HepG2 (cell line): ENCODE measurements at regions not wholly inside any gene's neighbourhood (a gene's known extent, or its start where the extent isn't known, plus 50 kb on each side); places are given as distances from the start of the nearest gene placed in this dataset.

Source experiments
- ATAC-seq: fragments of 200-7000 bp; cut with Tn5 transposase; 3 replicates; pipeline ENCODE4 v1.9.1; 2020; ENCODE audit warnings: mild to moderate bottlenecking, moderate library complexity
- BruUV-seq: library from RNA; stranded (reverse); fragments of 400-500 nt; replicated peaks from 2 replicates; lab custom pipeline; 2021; lab: Mats Ljungman, UMichigan
- CTCF ChIA-PET: fragments of 300-600 bp; formaldehyde crosslinking; extraction: SDS; loops from one replicate; lab custom pipeline; 2021; ENCODE audit warnings: low total read pairs, inconsistent platforms, low intra/inter-chr PET ratio; lab: Yijun Ruan, JAX
- POLR2A ChIA-PET: fragments of 350-600 bp; sonication (Branson Sonifier 250); formaldehyde crosslinking; loops from one replicate; lab custom pipeline; 2020; ENCODE audit warnings: antibody characterized with exemption, inconsistent platforms; lab: Yijun Ruan, JAX
- DNase-seq: peaks from one replicate; pipeline ENCODE4 v3.0.0-alpha.2; 2015; ENCODE audit warnings: low spot score
- FAIRE-seq: peaks from 3 replicates; lab custom pipeline; 2011; peaks lifted over from hg19 to GRCh38; lab: Jason Lieb, UNC
- H2AFZ ChIP-seq: one replicate; pipeline ENCODE4 v1.6.1; 2011; ENCODE audit warnings: low read length, inconsistent platforms
- H3K27ac ChIP-seq: fragments of 300-600 bp; 3 replicates; pipeline ENCODE4 v1.8.0; 2011; ENCODE audit warnings: mixed run types, mild to moderate bottlenecking, mixed read lengths, low read length, inconsistent platforms; ENCODE audit not compliant: insufficient read depth; ENCODE audit errors: extremely low read length
- H3K27me3 ChIP-seq, 2 experiments: fragments of 200-600 bp in 1 of 2; 2 replicates in 1 of 2; 3 replicates in 1 of 2; pipeline versions ENCODE4 v1.6.0 to v1.8.0; 2011; ENCODE audit warnings: low read length in 2 of 2, mild to moderate bottlenecking in 2 of 2, moderate library complexity in 2 of 2, inconsistent platforms in 1 of 2; ENCODE audit not compliant: insufficient read depth in 2 of 2, control insufficient read depth in 1 of 2
- H3K36me3 ChIP-seq, 2 experiments: fragments of 200-600 bp in 1 of 2; replicated peaks in 1 of 2; 2 replicates in 1 of 2; 3 replicates in 1 of 2; pipeline versions ENCODE4 v1.5.1 to v1.8.0; 2011; ENCODE audit warnings: low read length in 2 of 2, inconsistent platforms in 1 of 2; ENCODE audit not compliant: insufficient read depth in 2 of 2, control insufficient read depth in 1 of 2
- H3K4me1 ChIP-seq: 2 replicates; pipeline ENCODE4 v1.5.1; 2012; ENCODE audit warnings: low read length, inconsistent platforms; ENCODE audit not compliant: insufficient read depth
- H3K4me2 ChIP-seq: 2 replicates; pipeline ENCODE4 v1.6.0; 2011; ENCODE audit warnings: low read depth, low read length, inconsistent platforms
- H3K4me3 ChIP-seq, 3 experiments: fragments of 200-600 bp in 1 of 3; sonication (generic), shearing (Covaris generic) in 1 of 3; replicated peaks in 1 of 3; 2 replicates each; pipeline ENCODE4 v1.5.1; 2011 to 2016; ENCODE audit warnings: low read length in 3 of 3, inconsistent platforms in 2 of 3, low read depth in 2 of 3, mild to moderate bottlenecking in 2 of 3, control low read depth in 1 of 3, mixed read lengths in 1 of 3; ENCODE audit not compliant: insufficient read depth in 1 of 3
- H3K79me2 ChIP-seq: one replicate; pipeline ENCODE4 v1.6.1; 2011; ENCODE audit warnings: low read length, inconsistent platforms; ENCODE audit not compliant: insufficient read depth
- H3K9ac ChIP-seq: 2 replicates; pipeline ENCODE4 v1.6.0; 2011; ENCODE audit warnings: mild to moderate bottlenecking, low read depth, low read length, inconsistent platforms; ENCODE audit not compliant: insufficient read depth
- H3K9me3 ChIP-seq: 2 replicates; pipeline ENCODE4 v1.5.1; 2012; ENCODE audit warnings: mild to moderate bottlenecking, low read length
- H4K20me1 ChIP-seq: 2 replicates; pipeline ENCODE4 v1.6.0; 2011; ENCODE audit warnings: inconsistent platforms, mild to moderate bottlenecking, low read length, moderate library complexity; ENCODE audit not compliant: insufficient read depth
- ARHGAP35 ChIP-seq: sonication (generic); formaldehyde crosslinking; IDR thresholded peaks from 2 replicates; pipeline ENCODE4 v1.9.0; 2022; ENCODE audit warnings: mild to moderate bottlenecking, inconsistent platforms, moderate library complexity, missing genetic modification reagents, borderline replicate concordance
- ARNT2 ChIP-seq: sonication (generic); formaldehyde crosslinking; IDR thresholded peaks from 2 replicates; pipeline ENCODE4 v1.8.0; 2022; ENCODE audit warnings: mild to moderate bottlenecking, low read depth, missing genetic modification reagents, moderate library complexity
- BATF2 ChIP-seq: sonication (generic); formaldehyde crosslinking; IDR thresholded peaks from 2 replicates; pipeline ENCODE4 v1.8.0; 2022; ENCODE audit warnings: mild to moderate bottlenecking, missing genetic modification reagents, moderate library complexity
- ELF1 ChIP-seq: sonication (generic); formaldehyde crosslinking; IDR thresholded peaks from 2 replicates; pipeline ENCODE4 v1.4.0; 2020; ENCODE audit warnings: missing genetic modification reagents
- HBP1 ChIP-seq: IDR thresholded peaks from 2 replicates; pipeline ENCODE4 v1.6.1; 2016; ENCODE audit warnings: low read depth, control low read depth
- KDM1A ChIP-seq: IDR thresholded peaks from 2 replicates; pipeline ENCODE4 v1.6.1; 2016; ENCODE audit warnings: missing compliant biosample characterization
- NCOA5 ChIP-seq: sonication (generic); formaldehyde crosslinking; IDR thresholded peaks from 2 replicates; pipeline ENCODE4 v1.4.0; 2020; ENCODE audit warnings: missing genetic modification reagents
- NFATC3 ChIP-seq: sonication (generic); formaldehyde crosslinking; IDR thresholded peaks from 2 replicates; pipeline ENCODE4 v1.5.1; 2020; ENCODE audit warnings: mild to moderate bottlenecking, missing genetic modification reagents
- PRPF4 ChIP-seq: fragments of 200-400 bp; formaldehyde crosslinking; IDR thresholded peaks from 2 replicates; pipeline ENCODE4 v1.6.1; 2016; ENCODE audit warnings: low read length, low read depth; ENCODE audit not compliant: poor library complexity, severe bottlenecking
- RFXAP ChIP-seq: sonication (generic); formaldehyde crosslinking; IDR thresholded peaks from 2 replicates; pipeline ENCODE4 v1.4.0; 2020; ENCODE audit warnings: missing genetic modification reagents, borderline replicate concordance
- ZBTB3 ChIP-seq: sonication (generic); formaldehyde crosslinking; IDR thresholded peaks from 2 replicates; pipeline ENCODE4 v1.4.0; 2020; ENCODE audit warnings: low read depth, mild to moderate bottlenecking, moderate library complexity, missing genetic modification reagents, borderline replicate concordance
- ZFP90 ChIP-seq: sonication (generic); formaldehyde crosslinking; IDR thresholded peaks from 2 replicates; pipeline ENCODE4 v1.8.0; 2022; ENCODE audit warnings: missing genetic modification reagents, mild to moderate bottlenecking, inconsistent platforms, borderline replicate concordance
- ZMYM2 ChIP-seq: sonication (generic); formaldehyde crosslinking; IDR thresholded peaks from 2 replicates; pipeline ENCODE4 v1.8.0; 2022; ENCODE audit warnings: mild to moderate bottlenecking, missing genetic modification reagents
- ZNF33B ChIP-seq: sonication (generic); formaldehyde crosslinking; IDR thresholded peaks from 2 replicates; pipeline ENCODE4 v1.5.1; 2020; ENCODE audit warnings: mild to moderate bottlenecking, missing genetic modification reagents
- ZNF512B ChIP-seq: sonication (generic); formaldehyde crosslinking; IDR thresholded peaks from 2 replicates; pipeline ENCODE4 v1.5.1; 2020; ENCODE audit warnings: missing genetic modification reagents, mild to moderate bottlenecking, borderline replicate concordance
- ZNF670 ChIP-seq: sonication (generic); formaldehyde crosslinking; IDR thresholded peaks from 2 replicates; pipeline ENCODE4 v1.8.0; 2022; ENCODE audit warnings: mild to moderate bottlenecking, missing genetic modification reagents, borderline replicate concordance
- ZSCAN25 ChIP-seq: sonication (generic); formaldehyde crosslinking; IDR thresholded peaks from 2 replicates; pipeline ENCODE4 v1.8.0; 2022; ENCODE audit warnings: mild to moderate bottlenecking, missing genetic modification reagents
- WGBS: methylation state at CpG from one replicate; pipeline ENCODE4 v1.1.6; 2017; ENCODE audit warnings: low lambda C conversion rate; 5-methylcytosine and 5-hydroxymethylcytosine counted together
- in situ Hi-C: cut with HindIII; loops from 2 replicates; pipeline ENCODE4 v1.10.0; 2017; ENCODE audit warnings: low pct_unique_long_range_greater_than_20kb; ENCODE audit not compliant: extremely low pct_ligation_motif_present
- intact Hi-C: fragments of 100-400 bp; cut with micrococcal nuclease; formaldehyde crosslinking; loops from one replicate; pipeline ENCODE4 v1.10.0; 2022; ENCODE audit not compliant: unreplicated experiment

- DNase-seq (no peak), ATAC-seq (no peak), FAIRE-seq (no peak)
- Histone ChIP-seq H4K20me1 (no peaks in the 10 kb centered on the region), H3K4me2 (no peak overlapping the region), H3K4me3 (no peak overlapping the region), H3K79me2 (no peaks in the 10 kb centered on the region), H3K9ac (no peak overlapping the region), H3K27me3 (no peaks in the 10 kb centered on the region), H3K4me1 (no peaks in the 10 kb centered on the region), H2AFZ (no peak overlapping the region), H3K36me3 (no peaks in the 10 kb centered on the region), H3K9me3 (no peaks in the 10 kb centered on the region), H3K27ac (no peak overlapping the region)
- in situ Hi-C loops, result no loop called here
- intact Hi-C loops, result no loop called here
- CTCF ChIA-PET, result no interaction called here
- POLR2A ChIA-PET, result no interaction called here
- TF ChIP-seq ELF1 (CRISPR knock-in tag), result no peak
- TF ChIP-seq ZFP90 (CRISPR knock-in tag), result no peak
- TF ChIP-seq ZNF670 (CRISPR knock-in tag), result no peak
- no peak for TF ChIP-seq ZNF33B
- TF ChIP-seq NFATC3 (CRISPR knock-in tag), result no peak
- no peak for TF ChIP-seq ZSCAN25 (CRISPR knock-in tag)
- no peak for TF ChIP-seq ZNF512B (CRISPR knock-in tag)
- no peak for TF ChIP-seq RFXAP (CRISPR knock-in tag)
- no peak for TF ChIP-seq ARNT2
- TF ChIP-seq ZMYM2, result no peak
- no peak for TF ChIP-seq KDM1A
- no peak for TF ChIP-seq NCOA5 (CRISPR knock-in tag)
- no peak for TF ChIP-seq ARHGAP35 (CRISPR knock-in tag)
- TF ChIP-seq ZBTB3, result no peak
- no peak for TF ChIP-seq HBP1 (CRISPR knock-in tag)
- TF ChIP-seq BATF2 (CRISPR knock-in tag), result no peak
- TF ChIP-seq PRPF4, result no peak
- 67% methylated on average over 2 of the region's 2 CpGs for WGBS
- BruUV-seq, result no TSS peak
Measured at GRCh38 chr7:86252406-86252805, 391.3 kb upstream of the GRM3 start.
